ENCODE measurements at regions not wholly inside any gene's neighbourhood (a gene's known extent, or its start where the extent isn't known, plus 50 kb on each side); places are given as distances from the start of the nearest gene placed in this dataset.

DNA sequence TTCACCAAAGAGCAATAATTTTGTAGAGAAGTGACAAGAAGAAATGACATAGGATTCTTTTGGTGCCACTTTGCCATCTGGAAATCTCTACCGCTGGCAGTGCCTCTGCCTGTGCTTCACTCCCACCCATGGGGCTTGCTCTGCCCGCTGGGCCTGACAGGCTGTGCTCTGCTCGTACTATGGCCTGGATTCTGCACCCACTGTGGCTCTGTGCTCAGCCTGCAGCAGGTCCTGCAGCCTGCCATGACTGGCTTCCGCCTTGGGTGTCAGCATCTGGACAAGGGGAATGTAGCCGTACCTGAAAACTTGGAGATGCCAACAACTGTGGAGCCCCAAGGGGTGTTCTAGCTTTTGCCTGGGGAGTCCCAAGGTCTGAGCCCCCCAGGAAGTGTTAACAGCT lies 792.3 kb downstream of the CDH8 start:
- ChIA-PET POLR2A (no interaction called here), CTCF (ENCODE audit: low intra/inter-chr PET ratio, low total read pairs) (no interaction called here)
- H3K4me3 ChIP-seq (replicated peaks in 1 of 3; ENCODE audit: insufficient read depth in 1 of 3, low read depth in 2 of 3, low read length in 3 of 3) = no peak overlapping the region
- no peak for ATAC-seq
- DNase-seq (ENCODE audit: low spot score) = no peak
- no peaks in the 10 kb centered on the region for H3K36me3 ChIP-seq (replicated peaks in 1 of 2; ENCODE audit: control insufficient read depth in 1 of 2, insufficient read depth in 2 of 2, low read length in 2 of 2)
- no peak overlapping the region for H3K27ac ChIP-seq (ENCODE audit: extremely low read length, insufficient read depth, low read length)
- no peaks in the 10 kb centered on the region for H4K20me1 ChIP-seq (ENCODE audit: insufficient read depth, low read length)
- intact Hi-C loops (cut with micrococcal nuclease; ENCODE audit: unreplicated experiment) = no loop called here
- no peak overlapping the region for H3K4me2 ChIP-seq (ENCODE audit: low read depth, low read length)
- no peaks in the 10 kb centered on the region for H3K27me3 ChIP-seq (ENCODE audit: control insufficient read depth in 1 of 2, insufficient read depth in 2 of 2, low read length in 2 of 2)
- peaks cover 31% of the 10 kb centered on the region for H3K9me3 ChIP-seq (ENCODE audit: low read length)
- 29% methylated on average over 3 of the region's 5 CpGs for WGBS (ENCODE audit: low lambda C conversion rate)
- no TSS peak for BruUV-seq (replicated peaks)
- no peak overlapping the region for H3K9ac ChIP-seq (ENCODE audit: insufficient read depth, low read depth, low read length)
- in situ Hi-C loops (cut with HindIII; ENCODE audit: extremely low pct_ligation_motif_present, low pct_unique_long_range_greater_than_20kb) = no loop called here
- H2AFZ ChIP-seq (ENCODE audit: low read length) = no peak overlapping the region
- no peaks in the 10 kb centered on the region for H3K4me1 ChIP-seq (ENCODE audit: insufficient read depth, low read length)
- TF ChIP-seq, protein P1, sequence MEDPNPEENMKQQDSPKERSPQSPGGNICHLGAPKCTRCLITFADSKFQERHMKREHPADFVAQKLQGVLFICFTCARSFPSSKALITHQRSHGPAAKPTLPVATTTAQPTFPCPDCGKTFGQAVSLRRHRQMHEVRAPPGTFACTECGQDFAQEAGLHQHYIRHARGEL (CRISPR knock-in tag; IDR thresholded peaks at IDR 0.05) = no peak
- TF ChIP-seq ZBTB38 (CRISPR knock-in tag; IDR thresholded peaks at IDR 0.05) = no peak
- TF ChIP-seq HOXA3 (CRISPR knock-in tag; IDR thresholded peaks at IDR 0.05) = no peak
- TF ChIP-seq GPN1 (CRISPR knock-in tag; IDR thresholded peaks at IDR 0.05; ENCODE audit: borderline replicate concordance) = no peak
- TF ChIP-seq ZNF562 (CRISPR knock-in tag; IDR thresholded peaks at IDR 0.05; ENCODE audit: borderline replicate concordance) = no peak
- no peaks in the 10 kb centered on the region for H3K79me2 ChIP-seq (ENCODE audit: insufficient read depth, low read length)
- FAIRE-seq = no peak

DNA sequence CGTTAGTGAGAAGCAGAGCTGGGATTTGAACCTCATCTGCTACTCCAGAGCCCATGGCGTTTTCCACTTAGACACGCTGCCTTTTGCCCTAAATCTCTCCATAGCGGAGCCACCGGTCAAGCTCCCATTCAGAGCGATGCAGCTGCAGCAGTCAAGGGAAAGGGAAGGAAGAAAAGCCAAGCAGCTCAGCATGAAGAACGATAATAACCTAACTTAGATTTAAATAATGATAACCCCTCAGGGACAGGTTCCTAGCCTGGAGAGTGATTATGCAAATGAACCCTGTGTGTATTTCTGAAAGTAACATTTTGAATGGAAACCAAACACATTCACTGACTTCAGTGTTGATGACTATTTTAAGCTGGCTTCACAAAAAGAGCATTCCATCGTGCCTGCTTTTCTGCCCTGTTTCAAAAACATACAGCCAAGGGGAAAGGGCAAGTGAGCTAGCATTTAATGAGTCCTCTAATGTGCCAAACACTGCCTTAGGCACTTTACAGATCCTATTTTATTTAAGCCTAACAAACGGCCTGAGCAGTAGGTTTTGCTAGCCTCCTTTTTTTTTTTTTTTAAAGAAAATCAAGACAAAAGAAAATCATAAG lies 798.3 kb downstream of the CDH8 start:
- no peaks in the 10 kb centered on the region for H3K4me1 ChIP-seq (ENCODE audit: insufficient read depth, low read length)
- no peak overlapping the region for H3K4me2 ChIP-seq (ENCODE audit: low read depth, low read length)
- in situ Hi-C loops (cut with HindIII; ENCODE audit: extremely low pct_ligation_motif_present, low pct_unique_long_range_greater_than_20kb) (no loop called here), intact Hi-C loops (cut with micrococcal nuclease; ENCODE audit: unreplicated experiment) (no loop called here)
- H4K20me1 ChIP-seq (ENCODE audit: insufficient read depth, low read length) = no peaks in the 10 kb centered on the region
- POLR2A ChIA-PET = no interaction called here
- no peak overlapping the region for H3K4me3 ChIP-seq (replicated peaks in 1 of 3; ENCODE audit: insufficient read depth in 1 of 3, low read depth in 2 of 3, low read length in 3 of 3)
- H3K36me3 ChIP-seq (replicated peaks in 1 of 2; ENCODE audit: control insufficient read depth in 1 of 2, insufficient read depth in 2 of 2, low read length in 2 of 2) = no peaks in the 10 kb centered on the region
- no peak overlapping the region for H3K27ac ChIP-seq (ENCODE audit: extremely low read length, insufficient read depth, low read length)
- H3K27me3 ChIP-seq (ENCODE audit: control insufficient read depth in 1 of 2, insufficient read depth in 2 of 2, low read length in 2 of 2) = no peaks in the 10 kb centered on the region
- FAIRE-seq (no peak), ATAC-seq (no peak), DNase-seq (ENCODE audit: low spot score) (no peak)
- WGBS (ENCODE audit: low lambda C conversion rate) = 26% methylated on average over 9 of the region's 9 CpGs
- H3K9ac ChIP-seq (ENCODE audit: insufficient read depth, low read depth, low read length) = no peak overlapping the region
- no peak overlapping the region for H2AFZ ChIP-seq (ENCODE audit: low read length)
- peaks cover 6% of the 10 kb centered on the region; the same call in 1 of the 2 replicates for H3K9me3 ChIP-seq (ENCODE audit: low read length)
- CTCF ChIA-PET (ENCODE audit: low intra/inter-chr PET ratio, low total read pairs) = no interaction called here
- no peaks in the 10 kb centered on the region for H3K79me2 ChIP-seq (ENCODE audit: insufficient read depth, low read length)
- no TSS peak for BruUV-seq (replicated peaks)
- TF ChIP-seq, protein P2, sequence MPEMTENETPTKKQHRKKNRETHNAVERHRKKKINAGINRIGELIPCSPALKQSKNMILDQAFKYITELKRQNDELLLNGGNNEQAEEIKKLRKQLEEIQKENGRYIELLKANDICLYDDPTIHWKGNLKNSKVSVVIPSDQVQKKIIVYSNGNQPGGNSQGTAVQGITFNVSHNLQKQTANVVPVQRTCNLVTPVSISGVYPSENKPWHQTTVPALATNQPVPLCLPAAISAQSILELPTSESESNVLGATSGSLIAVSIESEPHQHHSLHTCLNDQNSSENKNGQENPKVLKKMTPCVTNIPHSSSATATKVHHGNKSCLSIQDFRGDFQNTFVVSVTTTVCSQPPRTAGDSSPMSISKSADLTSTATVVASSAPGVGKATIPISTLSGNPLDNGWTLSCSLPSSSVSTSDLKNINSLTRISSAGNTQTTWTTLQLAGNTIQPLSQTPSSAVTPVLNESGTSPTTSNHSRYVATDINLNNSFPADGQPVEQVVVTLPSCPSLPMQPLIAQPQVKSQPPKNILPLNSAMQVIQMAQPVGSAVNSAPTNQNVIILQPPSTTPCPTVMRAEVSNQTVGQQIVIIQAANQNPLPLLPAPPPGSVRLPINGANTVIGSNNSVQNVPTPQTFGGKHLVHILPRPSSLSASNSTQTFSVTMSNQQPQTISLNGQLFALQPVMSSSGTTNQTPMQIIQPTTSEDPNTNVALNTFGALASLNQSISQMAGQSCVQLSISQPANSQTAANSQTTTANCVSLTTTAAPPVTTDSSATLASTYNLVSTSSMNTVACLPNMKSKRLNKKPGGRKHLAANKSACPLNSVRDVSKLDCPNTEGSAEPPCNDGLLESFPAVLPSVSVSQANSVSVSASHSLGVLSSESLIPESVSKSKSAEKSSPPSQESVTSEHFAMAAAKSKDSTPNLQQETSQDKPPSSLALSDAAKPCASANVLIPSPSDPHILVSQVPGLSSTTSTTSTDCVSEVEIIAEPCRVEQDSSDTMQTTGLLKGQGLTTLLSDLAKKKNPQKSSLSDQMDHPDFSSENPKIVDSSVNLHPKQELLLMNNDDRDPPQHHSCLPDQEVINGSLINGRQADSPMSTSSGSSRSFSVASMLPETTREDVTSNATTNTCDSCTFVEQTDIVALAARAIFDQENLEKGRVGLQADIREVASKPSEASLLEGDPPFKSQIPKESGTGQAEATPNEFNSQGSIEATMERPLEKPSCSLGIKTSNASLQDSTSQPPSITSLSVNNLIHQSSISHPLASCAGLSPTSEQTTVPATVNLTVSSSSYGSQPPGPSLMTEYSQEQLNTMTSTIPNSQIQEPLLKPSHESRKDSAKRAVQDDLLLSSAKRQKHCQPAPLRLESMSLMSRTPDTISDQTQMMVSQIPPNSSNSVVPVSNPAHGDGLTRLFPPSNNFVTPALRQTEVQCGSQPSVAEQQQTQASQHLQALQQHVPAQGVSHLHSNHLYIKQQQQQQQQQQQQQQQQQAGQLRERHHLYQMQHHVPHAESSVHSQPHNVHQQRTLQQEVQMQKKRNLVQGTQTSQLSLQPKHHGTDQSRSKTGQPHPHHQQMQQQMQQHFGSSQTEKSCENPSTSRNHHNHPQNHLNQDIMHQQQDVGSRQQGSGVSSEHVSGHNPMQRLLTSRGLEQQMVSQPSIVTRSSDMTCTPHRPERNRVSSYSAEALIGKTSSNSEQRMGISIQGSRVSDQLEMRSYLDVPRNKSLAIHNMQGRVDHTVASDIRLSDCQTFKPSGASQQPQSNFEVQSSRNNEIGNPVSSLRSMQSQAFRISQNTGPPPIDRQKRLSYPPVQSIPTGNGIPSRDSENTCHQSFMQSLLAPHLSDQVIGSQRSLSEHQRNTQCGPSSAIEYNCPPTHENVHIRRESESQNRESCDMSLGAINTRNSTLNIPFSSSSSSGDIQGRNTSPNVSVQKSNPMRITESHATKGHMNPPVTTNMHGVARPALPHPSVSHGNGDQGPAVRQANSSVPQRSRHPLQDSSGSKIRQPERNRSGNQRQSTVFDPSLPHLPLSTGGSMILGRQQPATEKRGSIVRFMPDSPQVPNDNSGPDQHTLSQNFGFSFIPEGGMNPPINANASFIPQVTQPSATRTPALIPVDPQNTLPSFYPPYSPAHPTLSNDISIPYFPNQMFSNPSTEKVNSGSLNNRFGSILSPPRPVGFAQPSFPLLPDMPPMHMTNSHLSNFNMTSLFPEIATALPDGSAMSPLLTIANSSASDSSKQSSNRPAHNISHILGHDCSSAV (CRISPR knock-in tag; IDR thresholded peaks at IDR 0.05; ENCODE audit: borderline replicate concordance) = no peak
- TF ChIP-seq ZNF558 (CRISPR knock-in tag; IDR thresholded peaks at IDR 0.05; ENCODE audit: borderline replicate concordance) = no peak
- no peak for TF ChIP-seq ZNF224 (CRISPR knock-in tag; IDR thresholded peaks at IDR 0.05)
- TF ChIP-seq FOSL1 (CRISPR knock-in tag; IDR thresholded peaks at IDR 0.05; ENCODE audit: borderline replicate concordance) = no peak
- TF ChIP-seq FLYWCH1 (CRISPR knock-in tag; IDR thresholded peaks at IDR 0.05) = no peak
- no peak for TF ChIP-seq BORCS8-MEF2B (CRISPR knock-in tag; IDR thresholded peaks at IDR 0.05)
- TF ChIP-seq SRF (IDR thresholded peaks at IDR 0.05; ENCODE audit: low read depth, low read length) = no peak

All from HepG2 (cell line).